Loucy (cell line): ENCODE measurements at regions not wholly inside any gene's neighbourhood (a gene's known extent, or its start where the extent isn't known, plus 50 kb on each side); places are given as distances from the start of the nearest gene placed in this dataset.

Experiments used
- H2AFZ ChIP-seq: fragments of 200-600 bp; sonication (generic); 2 replicates; pipeline ENCODE4 v1.6.0; 2016; ENCODE audit warnings: antibody characterized with exemption, mild to moderate bottlenecking, low read length, moderate library complexity
- H3F3A ChIP-seq: fragments of 200-600 bp; 2 replicates; pipeline ENCODE4 v1.6.0; 2016; ENCODE audit warnings: antibody characterized with exemption, low read depth, mild to moderate bottlenecking
- H3K27me3 ChIP-seq: fragments of 200-600 bp; sonication (generic); 2 replicates; pipeline ENCODE4 v1.6.1; 2014; ENCODE audit warnings: low read length, mild to moderate bottlenecking; ENCODE audit not compliant: insufficient read depth, poor library complexity, severe bottlenecking
- H3K36me3 ChIP-seq: fragments of 200-600 bp; sonication (generic); 2 replicates; pipeline ENCODE4 v1.6.1; 2016; ENCODE audit warnings: low read length; ENCODE audit not compliant: insufficient read depth
- H3K4me1 ChIP-seq: fragments of 200-600 bp; sonication (generic); 2 replicates; pipeline ENCODE4 v1.5.1; 2014; ENCODE audit warnings: low read length, mild to moderate bottlenecking; ENCODE audit not compliant: insufficient read depth, poor library complexity, severe bottlenecking
- H3K4me2 ChIP-seq: fragments of 200-600 bp; sonication (generic); 2 replicates; pipeline ENCODE4 v1.6.0; 2014; ENCODE audit warnings: antibody characterized with exemption, low read length, low read depth, mild to moderate bottlenecking; ENCODE audit not compliant: poor library complexity, severe bottlenecking
- H3K4me3 ChIP-seq: fragments of 200-600 bp; sonication (generic); 2 replicates; pipeline ENCODE4 v1.5.1; 2014; ENCODE audit warnings: low read length, mild to moderate bottlenecking, mixed read lengths; ENCODE audit not compliant: poor library complexity, severe bottlenecking
- H3K79me2 ChIP-seq: fragments of 200-600 bp; sonication (generic); 2 replicates; pipeline ENCODE4 v1.6.1; 2014; ENCODE audit warnings: low read length; ENCODE audit not compliant: insufficient read depth
- H3K9ac ChIP-seq: fragments of 200-600 bp; sonication (generic); 2 replicates; pipeline ENCODE4 v1.6.0; 2014; ENCODE audit warnings: mild to moderate bottlenecking, low read depth, low read length, moderate library complexity; ENCODE audit not compliant: poor library complexity, severe bottlenecking
- H3K9me2 ChIP-seq: fragments of 200-600 bp; sonication (generic); replicated peaks from 2 replicates; pipeline ENCODE4 v1.6.1; 2016; ENCODE audit warnings: low read depth, low read length, mixed read lengths
- H3K9me3 ChIP-seq: fragments of 200-600 bp; sonication (generic); 2 replicates; pipeline ENCODE4 v1.6.1; 2014; ENCODE audit warnings: mild to moderate bottlenecking, antibody characterized with exemption, low read length, low read depth; ENCODE audit not compliant: insufficient read depth
- H4K20me1 ChIP-seq: fragments of 200-600 bp; sonication (generic); 2 replicates; pipeline ENCODE4 v1.6.0; 2014; ENCODE audit warnings: antibody characterized with exemption, low read length, mild to moderate bottlenecking; ENCODE audit not compliant: insufficient read depth, poor library complexity, severe bottlenecking
- CTCF ChIP-seq: fragments of 200-600 bp; sonication (generic); conservative IDR thresholded peaks from 2 replicates; pipeline ENCODE4 v1.5.1; 2014; ENCODE audit warnings: mild to moderate bottlenecking, antibody characterized with exemption, low read length
- EZH2phosphoT487 ChIP-seq: fragments of 200-600 bp; IDR thresholded peaks from 2 replicates; pipeline ENCODE4 v1.6.1; 2018; ENCODE audit warnings: antibody characterized with exemption, mild to moderate bottlenecking, moderate library complexity, borderline replicate concordance

- H3K4me3 ChIP-seq = no peak overlapping the region
- H3K9ac ChIP-seq = no peak overlapping the region
- no peaks in the 10 kb centered on the region for H3K4me1 ChIP-seq
- no peak overlapping the region for H2AFZ ChIP-seq
- H3K27me3 ChIP-seq = no peaks in the 10 kb centered on the region
- H3K4me2 ChIP-seq = no peak overlapping the region
- H3K9me2 ChIP-seq = no peaks in the 10 kb centered on the region
- no peak for TF ChIP-seq CTCF
- peaks cover 5% of the 10 kb centered on the region; the same call in 1 of the 2 replicates for H3K9me3 ChIP-seq
- H3K79me2 ChIP-seq = no peaks in the 10 kb centered on the region
- H3K36me3 ChIP-seq = no peaks in the 10 kb centered on the region
- no peaks in the 10 kb centered on the region for H3F3A ChIP-seq
- H4K20me1 ChIP-seq = no peaks in the 10 kb centered on the region
These were observed 168.3 kb downstream of the TSHZ3 start for GRCh38 chr19:31180907-31181306.

- H3K4me1 ChIP-seq = no peaks in the 10 kb centered on the region
- no peaks in the 10 kb centered on the region for H3K36me3 ChIP-seq
- no peaks in the 10 kb centered on the region for H3K27me3 ChIP-seq
- no peaks in the 10 kb centered on the region for H4K20me1 ChIP-seq
- no peaks in the 10 kb centered on the region for H3F3A ChIP-seq
- H3K9me2 ChIP-seq = no peaks in the 10 kb centered on the region
- H3K4me3 ChIP-seq = no peak overlapping the region
- no peaks in the 10 kb centered on the region for H3K79me2 ChIP-seq
- H3K4me2 ChIP-seq = no peak overlapping the region
- H3K9me3 ChIP-seq = peaks cover 7% of the 10 kb centered on the region
- H2AFZ ChIP-seq = no peak overlapping the region
- H3K9ac ChIP-seq = no peak overlapping the region
- TF ChIP-seq CTCF (no peak), EZH2phosphoT487 (no peak)
These were observed 169.8 kb downstream of the TSHZ3 start for GRCh38 chr19:31179471-31179852.

- H3K4me3 ChIP-seq = no peak overlapping the region
- no peaks in the 10 kb centered on the region for H3K36me3 ChIP-seq
- TF ChIP-seq EZH2phosphoT487 = no peak
- no peak for TF ChIP-seq CTCF
- H2AFZ ChIP-seq = no peak overlapping the region
- no peak overlapping the region for H3K4me2 ChIP-seq
- H4K20me1 ChIP-seq = no peaks in the 10 kb centered on the region
- H3K27me3 ChIP-seq = no peaks in the 10 kb centered on the region
- no peaks in the 10 kb centered on the region for H3K9me2 ChIP-seq
- no peaks in the 10 kb centered on the region for H3K4me1 ChIP-seq
- H3F3A ChIP-seq = no peaks in the 10 kb centered on the region
- peaks cover 8% of the 10 kb centered on the region for H3K9me3 ChIP-seq
- no peaks in the 10 kb centered on the region for H3K79me2 ChIP-seq
- no peak overlapping the region for H3K9ac ChIP-seq
These were observed 170.3 kb downstream of the TSHZ3 start for GRCh38 chr19:31178833-31179470.
